Uterus (tissue), 3 donors: ENCODE measurements at regions not wholly inside any gene's neighbourhood (a gene's known extent, or its start where the extent isn't known, plus 50 kb on each side); places are given as distances from the start of the nearest gene placed in this dataset.
"Not testable (repeated sequence)": the region's sequence is repeated elsewhere in the genome, so short reads cannot be mapped to it uniquely, and the experiment has no call there.

Experiments
- DNase-seq, 2 donors: peaks; one replicate each; pipeline ENCODE4 v3.0.0-alpha.2; 2019 to 2020
- H3K27ac ChIP-seq, 2 donors: fragments of 200-600 bp; sonication (generic); 1 replicate in 1 of 2; 2 replicates in 1 of 2; pipeline ENCODE4 v1.5.1; 2016 to 2018
- H3K27me3 ChIP-seq, 2 donors: fragments of 200-600 bp; sonication (generic); one replicate each; pipeline ENCODE4 v1.5.1; 2018 to 2019; ENCODE audit warnings: control low read depth in 1 of 2
- H3K36me3 ChIP-seq, 2 donors: fragments of 200-600 bp; sonication (generic); one replicate each; pipeline ENCODE4 v1.5.1; 2019; ENCODE audit warnings: control low read depth in 1 of 2
- H3K4me1 ChIP-seq, 2 donors: fragments of 200-600 bp; sonication (generic); one replicate each; pipeline ENCODE4 v1.5.1; 2018 to 2019; ENCODE audit warnings: control low read depth in 1 of 2
- H3K4me3 ChIP-seq, 2 donors: fragments of 200-600 bp; sonication (generic); 1 replicate in 1 of 2; 2 replicates in 1 of 2; pipeline ENCODE4 v1.5.1; 2018 to 2019; ENCODE audit warnings: mild to moderate bottlenecking in 1 of 2
- H3K9me3 ChIP-seq, 2 donors: fragments of 200-600 bp; sonication (generic); one replicate each; pipeline ENCODE4 v1.5.1; 2019; ENCODE audit warnings: control low read depth in 1 of 2
- POLR2A ChIP-seq, 2 donors: fragments of 450-650 bp; IDR thresholded peaks; one replicate each; pipeline ENCODE4 v1.6.1; 2016; ENCODE audit warnings: antibody characterized with exemption in 2 of 2, mild to moderate bottlenecking in 1 of 2, moderate library complexity in 1 of 2
- intact Hi-C: fragments of 100-400 bp; cut with DNase I; formaldehyde crosslinking; loops from one replicate; pipeline ENCODE4 v1.15.1; 2023; ENCODE audit warnings: low total_unique reads
- TF ChIP-seq, protein P1 (sequence below), 4 experiments: fragments of 200-600 bp in 2 of 4; fragments of 450-650 bp in 2 of 4; sonication (generic) in 2 of 4; IDR thresholded peaks; one replicate each; pipeline ENCODE4 v1.5.1; 2016 to 2019; ENCODE audit warnings: antibody characterized with exemption in 4 of 4, mild to moderate bottlenecking in 2 of 4, moderate library complexity in 1 of 4
- donor health status: DM: yes; HTN: yes; CAD: no.

DNA sequence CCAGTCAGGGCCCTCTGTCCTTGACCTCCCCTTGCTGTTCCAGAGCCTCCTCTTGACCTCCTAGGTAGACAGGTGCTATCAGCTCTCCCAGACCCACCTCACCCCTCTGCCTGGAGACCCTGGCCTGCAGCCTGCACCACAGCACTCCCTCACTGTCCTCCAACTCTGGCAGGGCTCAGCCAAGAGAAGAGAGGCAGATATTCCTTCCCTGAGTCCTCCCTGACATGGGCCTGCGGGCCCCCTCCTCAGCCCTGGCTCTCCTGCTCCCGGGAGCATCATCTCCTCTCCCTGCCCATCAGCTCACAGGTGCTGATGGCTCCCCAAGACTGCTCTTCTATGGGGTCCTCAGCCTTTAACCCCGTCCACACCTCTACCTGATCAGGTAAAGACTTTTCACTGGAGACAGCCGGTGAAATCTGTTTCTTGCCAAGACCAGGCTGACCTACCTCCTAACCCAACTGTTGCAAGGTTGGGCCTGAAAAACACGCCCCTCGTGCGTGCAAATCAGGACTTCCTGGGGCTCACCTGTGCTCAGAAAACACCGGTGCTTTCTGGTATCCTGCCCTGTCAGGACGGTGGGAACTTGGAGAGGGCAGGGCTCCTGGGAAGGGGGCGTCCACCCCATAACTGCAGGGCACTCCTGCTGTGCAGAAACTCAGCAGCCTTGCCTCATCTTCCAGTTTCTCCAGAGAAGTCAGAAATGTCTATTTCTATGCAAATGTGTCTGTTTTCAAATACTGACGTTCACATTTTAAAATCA is 160.7 kb downstream of the SHANK2 start:
- DNase-seq: no peak
- H3K4me1 ChIP-seq: no peaks in the 10 kb centered on the region
- H3K4me3 ChIP-seq: no peak overlapping the region
- TF ChIP-seq POLR2A (IDR thresholded peaks at IDR 0.05): no peak
- TF ChIP-seq, protein P1, sequence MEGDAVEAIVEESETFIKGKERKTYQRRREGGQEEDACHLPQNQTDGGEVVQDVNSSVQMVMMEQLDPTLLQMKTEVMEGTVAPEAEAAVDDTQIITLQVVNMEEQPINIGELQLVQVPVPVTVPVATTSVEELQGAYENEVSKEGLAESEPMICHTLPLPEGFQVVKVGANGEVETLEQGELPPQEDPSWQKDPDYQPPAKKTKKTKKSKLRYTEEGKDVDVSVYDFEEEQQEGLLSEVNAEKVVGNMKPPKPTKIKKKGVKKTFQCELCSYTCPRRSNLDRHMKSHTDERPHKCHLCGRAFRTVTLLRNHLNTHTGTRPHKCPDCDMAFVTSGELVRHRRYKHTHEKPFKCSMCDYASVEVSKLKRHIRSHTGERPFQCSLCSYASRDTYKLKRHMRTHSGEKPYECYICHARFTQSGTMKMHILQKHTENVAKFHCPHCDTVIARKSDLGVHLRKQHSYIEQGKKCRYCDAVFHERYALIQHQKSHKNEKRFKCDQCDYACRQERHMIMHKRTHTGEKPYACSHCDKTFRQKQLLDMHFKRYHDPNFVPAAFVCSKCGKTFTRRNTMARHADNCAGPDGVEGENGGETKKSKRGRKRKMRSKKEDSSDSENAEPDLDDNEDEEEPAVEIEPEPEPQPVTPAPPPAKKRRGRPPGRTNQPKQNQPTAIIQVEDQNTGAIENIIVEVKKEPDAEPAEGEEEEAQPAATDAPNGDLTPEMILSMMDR (IDR thresholded peaks at IDR 0.05): no peak
- H3K27me3 ChIP-seq: no peaks in the 10 kb centered on the region
- H3K36me3 ChIP-seq: no peaks in the 10 kb centered on the region
- no peak overlapping the region for H3K27ac ChIP-seq
- no peaks in the 10 kb centered on the region for H3K9me3 ChIP-seq
- intact Hi-C loops: no loop called here

DNA sequence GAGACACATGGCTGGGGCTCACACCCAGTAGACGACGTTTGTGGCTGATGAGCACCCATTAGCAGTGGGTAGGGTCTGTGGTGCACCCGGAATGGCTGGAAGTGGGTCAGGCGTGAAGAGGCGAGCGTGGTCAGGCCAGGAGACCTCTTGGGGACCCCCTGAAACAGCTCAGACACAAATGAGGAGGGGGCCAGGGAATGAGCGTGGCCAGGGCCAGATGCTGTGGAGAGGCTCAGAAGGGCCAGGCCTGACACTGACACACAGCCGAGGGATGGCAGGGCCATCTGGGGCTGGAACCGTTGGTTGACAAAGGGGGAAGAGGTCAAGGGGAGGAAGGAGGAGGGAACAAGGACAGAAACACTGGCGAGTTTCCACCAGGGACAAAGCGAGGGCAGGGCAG is 162.8 kb downstream of the SHANK2 start:
- Histone ChIP-seq H3K27me3 (no peaks in the 10 kb centered on the region), H3K27ac (no peak overlapping the region), H3K4me3 (no peak overlapping the region), H3K9me3 (no peaks in the 10 kb centered on the region), H3K4me1 (no peaks in the 10 kb centered on the region), H3K36me3 (no peaks in the 10 kb centered on the region)
- DNase-seq: no peak
- TF ChIP-seq, protein P1 (IDR thresholded peaks at IDR 0.05): no peak
- TF ChIP-seq POLR2A (IDR thresholded peaks at IDR 0.05): no peak
- intact Hi-C loops: no loop called here

- H3K4me1 ChIP-seq, H3K27ac ChIP-seq, H3K27me3 ChIP-seq, intact Hi-C loops, H3K9me3 ChIP-seq, H3K36me3 ChIP-seq, H3K4me3 ChIP-seq, DNase-seq: not testable (repeated sequence)
Observed at GRCh38 chr11:71088314-71089215, 163.8 kb downstream of the SHANK2 start.

DNA sequence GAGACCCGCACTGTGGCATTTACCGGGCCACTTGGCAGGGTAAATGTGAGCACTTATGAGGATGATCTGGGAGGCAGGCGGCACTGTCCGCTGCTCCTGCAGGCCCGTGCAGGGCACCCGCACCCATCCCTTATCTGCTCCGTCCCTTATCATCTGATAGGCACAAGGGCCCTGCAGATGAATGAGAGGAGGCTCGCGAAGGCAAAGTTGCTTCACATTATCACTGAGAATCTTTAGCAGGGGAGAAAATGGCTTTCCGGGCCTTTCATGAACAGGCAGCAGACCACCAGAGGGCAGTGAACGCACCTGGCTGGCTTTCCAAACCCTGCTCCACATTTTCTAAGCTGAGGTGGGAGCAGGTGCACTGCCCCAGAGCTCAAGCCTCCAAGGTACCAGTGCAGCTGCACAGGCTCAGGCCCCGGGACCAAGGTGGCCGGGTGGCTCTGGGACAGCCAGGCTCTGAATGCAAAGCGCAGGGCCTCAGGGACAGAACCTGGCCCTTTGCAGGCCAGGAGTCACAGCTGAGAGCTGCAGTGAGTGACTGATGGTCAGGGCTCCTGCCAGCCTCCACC is 165.6 kb downstream of the SHANK2 start:
- intact Hi-C loops: no loop called here
- no peak overlapping the region for H3K4me3 ChIP-seq
- no peaks in the 10 kb centered on the region for H3K27me3 ChIP-seq
- no peaks in the 10 kb centered on the region for H3K36me3 ChIP-seq
- no peaks in the 10 kb centered on the region for H3K4me1 ChIP-seq
- H3K27ac ChIP-seq: no peak overlapping the region
- no peaks in the 10 kb centered on the region for H3K9me3 ChIP-seq
- DNase-seq: no peak
- no peak for TF ChIP-seq POLR2A (IDR thresholded peaks at IDR 0.05)
- TF ChIP-seq, protein P1 (IDR thresholded peaks at IDR 0.05): no peak

DNA sequence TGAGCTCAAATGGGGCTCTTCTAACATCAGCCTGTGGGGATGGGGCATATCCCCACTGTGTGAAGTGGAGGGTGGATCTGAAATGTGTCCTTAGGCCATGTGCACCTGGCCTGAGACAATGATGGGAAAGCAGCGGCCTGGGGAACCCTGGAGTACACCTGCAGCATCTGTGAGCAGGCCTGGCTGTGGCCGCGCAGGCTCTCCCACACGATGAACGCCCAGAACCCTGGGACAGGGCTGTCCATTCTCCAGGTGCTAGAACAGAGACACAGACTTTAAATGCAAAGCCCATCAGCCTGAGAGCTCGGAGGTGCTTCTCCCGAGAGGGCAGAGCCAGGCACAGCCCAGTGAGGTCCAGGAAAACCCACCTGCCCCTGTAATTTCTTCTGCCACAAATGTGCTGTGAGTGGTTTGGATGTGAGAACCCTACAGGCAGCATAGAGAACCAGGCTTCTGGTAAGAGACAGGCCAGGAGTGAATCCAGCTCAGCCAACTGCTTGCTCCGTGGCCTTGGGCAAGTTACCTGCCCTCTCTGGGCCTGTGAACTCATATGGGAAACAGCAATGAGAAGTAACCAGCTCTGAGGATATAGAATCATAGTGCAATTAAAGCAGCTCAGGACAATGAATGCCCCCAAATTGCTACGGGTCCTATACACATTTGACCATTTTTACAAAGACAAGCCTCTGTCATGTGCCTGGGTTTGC is 167.9 kb downstream of the SHANK2 start:
- DNase-seq: no peak
- Histone ChIP-seq H3K4me1 (no peaks in the 10 kb centered on the region), H3K27me3 (no peaks in the 10 kb centered on the region), H3K36me3 (no peaks in the 10 kb centered on the region), H3K4me3 (no peak overlapping the region), H3K27ac (no peak overlapping the region), H3K9me3 (no peaks in the 10 kb centered on the region)
- no peak for TF ChIP-seq POLR2A (IDR thresholded peaks at IDR 0.05)
- TF ChIP-seq, protein P1 (IDR thresholded peaks at IDR 0.05): no peak
- intact Hi-C loops: no loop called here
